ENCODE measurements at regions not wholly inside any gene's neighbourhood (a gene's known extent, or its start where the extent isn't known, plus 50 kb on each side); places are given as distances from the start of the nearest gene placed in this dataset.

GRCh38 chr6:165746331-165746730 is 83.3 kb upstream of the PDE10A start:
- DNase-seq (ENCODE audit: extremely low read depth, insufficient read length), result no peak
- Histone ChIP-seq H3K4me3 (replicated peaks; ENCODE audit: low read depth, low read length) (no peak overlapping the region), H3K36me3 (ENCODE audit: control insufficient read depth, insufficient read depth, low read length) (no peaks in the 10 kb centered on the region), H3K27me3 (replicated peaks; ENCODE audit: control insufficient read depth, insufficient read depth, low read length) (no peaks in the 10 kb centered on the region)
- TF ChIP-seq, protein P1, sequence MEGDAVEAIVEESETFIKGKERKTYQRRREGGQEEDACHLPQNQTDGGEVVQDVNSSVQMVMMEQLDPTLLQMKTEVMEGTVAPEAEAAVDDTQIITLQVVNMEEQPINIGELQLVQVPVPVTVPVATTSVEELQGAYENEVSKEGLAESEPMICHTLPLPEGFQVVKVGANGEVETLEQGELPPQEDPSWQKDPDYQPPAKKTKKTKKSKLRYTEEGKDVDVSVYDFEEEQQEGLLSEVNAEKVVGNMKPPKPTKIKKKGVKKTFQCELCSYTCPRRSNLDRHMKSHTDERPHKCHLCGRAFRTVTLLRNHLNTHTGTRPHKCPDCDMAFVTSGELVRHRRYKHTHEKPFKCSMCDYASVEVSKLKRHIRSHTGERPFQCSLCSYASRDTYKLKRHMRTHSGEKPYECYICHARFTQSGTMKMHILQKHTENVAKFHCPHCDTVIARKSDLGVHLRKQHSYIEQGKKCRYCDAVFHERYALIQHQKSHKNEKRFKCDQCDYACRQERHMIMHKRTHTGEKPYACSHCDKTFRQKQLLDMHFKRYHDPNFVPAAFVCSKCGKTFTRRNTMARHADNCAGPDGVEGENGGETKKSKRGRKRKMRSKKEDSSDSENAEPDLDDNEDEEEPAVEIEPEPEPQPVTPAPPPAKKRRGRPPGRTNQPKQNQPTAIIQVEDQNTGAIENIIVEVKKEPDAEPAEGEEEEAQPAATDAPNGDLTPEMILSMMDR (IDR thresholded peaks at IDR 0.05; ENCODE audit: insufficient read depth, low read length, poor library complexity, severe bottlenecking), result no peak

DNA sequence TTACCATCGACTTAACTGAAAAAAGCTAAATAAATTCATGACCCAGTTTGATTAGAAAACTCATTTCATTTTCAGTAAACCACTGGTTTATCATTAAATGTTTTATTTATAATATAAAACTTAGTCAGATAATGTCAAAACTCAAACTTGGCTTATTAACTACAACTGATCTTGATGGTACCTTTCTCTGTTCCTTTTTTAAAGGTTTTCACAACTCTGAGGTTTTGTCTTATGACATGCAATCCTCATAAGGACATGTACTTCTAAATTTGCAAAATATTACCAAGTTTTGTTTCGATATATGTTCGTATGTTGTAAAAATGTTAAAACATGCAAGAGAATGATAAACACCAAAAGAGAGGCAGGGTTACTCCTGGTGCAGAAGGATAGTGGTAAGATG is 82.5 kb upstream of the PDE10A start:
- Histone ChIP-seq H3K4me3 (replicated peaks; ENCODE audit: low read depth, low read length) (no peak overlapping the region), H3K27me3 (replicated peaks; ENCODE audit: control insufficient read depth, insufficient read depth, low read length) (no peaks in the 10 kb centered on the region), H3K36me3 (ENCODE audit: control insufficient read depth, insufficient read depth, low read length) (no peaks in the 10 kb centered on the region)
- DNase-seq (ENCODE audit: extremely low read depth, insufficient read length), result no peak
- TF ChIP-seq, protein P1 (IDR thresholded peaks at IDR 0.05; ENCODE audit: insufficient read depth, low read length, poor library complexity, severe bottlenecking), result no peak

DNA sequence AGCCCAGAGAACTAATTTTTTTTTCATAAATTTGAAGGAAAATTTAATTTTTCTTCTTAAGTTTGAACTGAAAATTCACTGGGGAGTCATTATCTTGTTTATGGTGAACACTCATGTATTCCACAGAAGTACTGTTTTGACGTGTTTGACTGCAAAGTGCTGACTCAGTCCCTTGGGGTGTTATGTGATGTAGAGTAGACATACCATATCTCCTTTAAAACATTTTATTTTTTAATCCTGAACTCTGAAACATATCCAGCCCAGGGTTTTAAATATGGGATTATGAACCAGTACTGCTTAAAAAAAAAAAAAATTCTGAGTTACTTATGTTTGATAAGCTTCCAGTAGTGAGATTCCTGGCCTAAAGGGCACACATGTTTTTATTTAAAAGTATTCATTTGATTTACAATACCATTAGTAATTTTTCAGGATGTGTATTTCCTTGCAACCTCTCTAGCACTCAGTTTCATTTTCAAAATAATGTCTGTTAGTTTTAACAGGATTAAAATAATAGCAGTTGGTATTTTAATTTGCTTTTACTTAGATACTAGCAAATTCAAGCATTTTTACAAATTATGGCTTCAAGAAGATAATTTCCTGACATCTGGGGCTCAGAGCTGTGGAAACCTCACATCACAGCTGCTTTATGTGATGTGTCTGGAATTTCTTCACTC is 81.7 kb upstream of the PDE10A start:
- DNase-seq (ENCODE audit: extremely low read depth, insufficient read length), result no peak
- Histone ChIP-seq H3K36me3 (ENCODE audit: control insufficient read depth, insufficient read depth, low read length) (no peaks in the 10 kb centered on the region), H3K27me3 (replicated peaks; ENCODE audit: control insufficient read depth, insufficient read depth, low read length) (no peaks in the 10 kb centered on the region), H3K4me3 (replicated peaks; ENCODE audit: low read depth, low read length) (no peak overlapping the region)
- TF ChIP-seq, protein P1 (IDR thresholded peaks at IDR 0.05; ENCODE audit: insufficient read depth, low read length, poor library complexity, severe bottlenecking), result no peak

GRCh38 chr6:165743366-165743898 is 80.4 kb upstream of the PDE10A start:
- Histone ChIP-seq H3K27me3 (replicated peaks; ENCODE audit: control insufficient read depth, insufficient read depth, low read length) (no peaks in the 10 kb centered on the region), H3K36me3 (ENCODE audit: control insufficient read depth, insufficient read depth, low read length) (no peaks in the 10 kb centered on the region), H3K4me3 (replicated peaks; ENCODE audit: low read depth, low read length) (no peak overlapping the region)
- no peak for DNase-seq (ENCODE audit: extremely low read depth, insufficient read length)
- TF ChIP-seq, protein P1 (IDR thresholded peaks at IDR 0.05; ENCODE audit: insufficient read depth, low read length, poor library complexity, severe bottlenecking), result no peak

DNA sequence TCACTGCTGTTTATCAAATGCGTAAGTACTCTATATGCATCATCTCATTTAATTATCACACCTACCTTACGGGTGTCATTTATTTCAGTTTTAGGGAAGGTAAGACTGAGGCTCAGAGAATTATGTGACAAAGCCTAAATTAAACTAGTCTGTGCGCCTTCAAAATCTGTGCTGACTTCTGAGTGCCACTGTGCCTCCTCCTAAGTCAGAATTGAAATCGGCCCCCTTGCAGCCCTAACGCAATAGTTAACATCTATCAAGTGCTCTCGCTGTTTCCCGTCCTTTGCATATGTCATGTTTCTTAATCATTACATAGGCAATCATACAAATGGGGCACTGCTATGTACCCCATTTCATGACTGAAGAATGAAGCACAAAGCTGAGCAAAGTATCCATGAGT is 79.0 kb upstream of the PDE10A start:
- no peak for DNase-seq (ENCODE audit: extremely low read depth, insufficient read length)
- Histone ChIP-seq H3K36me3 (ENCODE audit: control insufficient read depth, insufficient read depth, low read length) (no peaks in the 10 kb centered on the region), H3K4me3 (replicated peaks; ENCODE audit: low read depth, low read length) (no peak overlapping the region), H3K27me3 (replicated peaks; ENCODE audit: control insufficient read depth, insufficient read depth, low read length) (no peaks in the 10 kb centered on the region)
- TF ChIP-seq, protein P1 (IDR thresholded peaks at IDR 0.05; ENCODE audit: insufficient read depth, low read length, poor library complexity, severe bottlenecking), result no peak
